ENCODE measurements at regions not wholly inside any gene's neighbourhood (a gene's known extent, or its start where the extent isn't known, plus 50 kb on each side); places are given as distances from the start of the nearest gene placed in this dataset.

DNA sequence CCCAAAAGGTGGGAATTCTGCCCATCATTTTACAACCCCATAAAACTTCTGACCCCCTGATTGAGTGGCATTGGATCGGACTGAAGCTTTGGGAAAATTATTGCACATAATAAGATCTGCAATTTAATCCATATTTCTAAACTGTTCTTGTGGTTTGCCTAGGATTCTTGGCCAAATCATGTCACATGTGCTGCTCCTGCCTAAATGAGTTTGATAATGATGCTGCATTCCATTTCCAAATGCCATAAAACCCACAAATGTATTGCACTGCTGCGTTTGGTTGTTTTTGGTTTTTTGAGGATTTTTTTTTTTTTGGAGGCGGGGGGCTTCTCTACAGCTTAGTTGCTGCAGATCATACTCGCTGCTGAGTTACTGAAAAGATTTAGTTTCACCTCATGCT is 153.6 kb downstream of the QDPR start:
- no peaks in the 10 kb centered on the region for H3K9me3 ChIP-seq (ENCODE audit: control insufficient read depth in 2 of 2, insufficient read depth in 1 of 2, low read length in 1 of 2)
- no peak overlapping the region for H3K27ac ChIP-seq (ENCODE audit: low read depth in 1 of 2, low read length in 1 of 2)
- no peaks in the 10 kb centered on the region for H3K36me3 ChIP-seq (ENCODE audit: control insufficient read depth in 2 of 2, insufficient read depth in 2 of 2, low read length in 1 of 2)
- no peaks in the 10 kb centered on the region for H3K27me3 ChIP-seq (ENCODE audit: control insufficient read depth in 2 of 2, insufficient read depth in 1 of 2, low read length in 1 of 2)
- no peak overlapping the region for H3K4me3 ChIP-seq (ENCODE audit: low read length in 2 of 2)
- no peaks in the 10 kb centered on the region for H3K4me1 ChIP-seq (ENCODE audit: control insufficient read depth in 2 of 2, insufficient read depth in 2 of 2, low read length in 2 of 2)
- no peak for DNase-seq (ENCODE audit: low read depth in 6 of 9, low spot score in 9 of 9)
- 95% methylated on average over 4 of the region's 4 CpGs for WGBS

DNA sequence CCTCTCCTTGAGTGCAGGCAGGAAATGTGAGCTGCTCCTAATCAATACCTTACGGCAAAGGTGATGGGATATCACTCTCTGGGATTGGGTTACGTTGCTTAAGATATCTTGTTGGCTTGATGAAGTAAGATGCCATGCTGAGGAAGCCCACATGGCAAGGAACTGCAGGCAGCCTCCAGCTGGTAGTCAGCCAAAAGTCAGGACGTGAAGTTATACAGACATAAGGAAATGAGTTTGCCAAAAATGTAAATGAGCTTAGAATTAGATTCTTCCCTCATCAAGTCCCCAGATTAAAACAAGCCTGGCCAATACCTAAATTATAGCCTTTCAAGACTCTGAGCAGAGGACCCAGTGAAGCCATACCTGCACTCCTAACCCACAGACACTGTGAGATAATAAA is 155.0 kb downstream of the QDPR start:
- WGBS = 62% methylated on average over 3 of the region's 3 CpGs
- no peaks in the 10 kb centered on the region for H3K36me3 ChIP-seq (ENCODE audit: control insufficient read depth in 2 of 2, insufficient read depth in 2 of 2, low read length in 1 of 2)
- H3K27ac ChIP-seq (ENCODE audit: low read depth in 1 of 2, low read length in 1 of 2) = no peak overlapping the region
- H3K4me3 ChIP-seq (ENCODE audit: low read length in 2 of 2) = no peak overlapping the region
- no peaks in the 10 kb centered on the region for H3K4me1 ChIP-seq (ENCODE audit: control insufficient read depth in 2 of 2, insufficient read depth in 2 of 2, low read length in 2 of 2)
- no peak for DNase-seq (ENCODE audit: low read depth in 6 of 9, low spot score in 9 of 9)
- no peaks in the 10 kb centered on the region for H3K9me3 ChIP-seq (ENCODE audit: control insufficient read depth in 2 of 2, insufficient read depth in 1 of 2, low read length in 1 of 2)
- no peaks in the 10 kb centered on the region for H3K27me3 ChIP-seq (ENCODE audit: control insufficient read depth in 2 of 2, insufficient read depth in 1 of 2, low read length in 1 of 2)

DNA sequence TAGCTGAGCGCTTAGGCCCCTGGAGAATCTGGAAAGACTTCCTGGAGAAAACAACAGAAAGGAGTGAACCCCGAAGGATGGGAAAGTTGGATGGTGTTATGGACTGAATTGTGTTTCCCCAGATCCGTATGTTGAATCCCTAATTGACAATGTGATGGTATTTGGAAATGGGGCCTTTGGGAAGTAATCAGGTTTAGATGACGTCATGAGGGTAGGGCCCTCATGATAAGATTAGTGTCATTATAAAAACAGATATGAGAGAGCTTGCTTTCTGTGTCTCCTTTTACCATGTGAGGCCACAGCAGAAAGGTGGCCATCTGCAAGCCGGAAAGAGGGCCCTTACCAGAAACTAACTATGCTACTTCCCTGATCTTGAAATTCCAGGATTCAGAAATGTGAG is 159.5 kb downstream of the QDPR start:
- Histone ChIP-seq H3K4me3 (ENCODE audit: low read length in 2 of 2) (no peak overlapping the region), H3K9me3 (ENCODE audit: control insufficient read depth in 2 of 2, insufficient read depth in 1 of 2, low read length in 1 of 2) (no peaks in the 10 kb centered on the region)
- WGBS = 94% methylated on average over 5 of the region's 5 CpGs

DNA sequence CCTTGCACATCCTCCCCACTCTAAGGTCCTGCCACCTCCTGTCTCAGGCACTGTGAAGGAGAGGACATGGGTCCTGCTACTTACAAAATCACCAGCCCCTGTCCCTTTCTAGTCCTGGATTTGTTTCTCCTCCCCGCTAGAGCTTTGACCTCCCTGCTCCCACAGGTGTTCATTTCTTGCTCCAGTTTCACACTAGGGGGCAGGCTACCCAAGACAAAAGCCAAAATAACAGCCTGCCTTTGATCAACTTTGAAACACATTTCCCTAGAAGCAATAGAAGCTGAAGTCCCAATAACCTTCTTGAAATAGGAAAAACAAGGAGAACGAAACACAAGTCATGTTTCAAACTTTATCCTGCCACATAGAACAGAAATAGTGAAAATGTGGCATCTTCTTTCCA is 164.4 kb downstream of the QDPR start:
- H3K9me3 ChIP-seq (ENCODE audit: control insufficient read depth in 2 of 2, insufficient read depth in 1 of 2, low read length in 1 of 2) = no peaks in the 10 kb centered on the region
- no peaks in the 10 kb centered on the region for H3K27me3 ChIP-seq (ENCODE audit: control insufficient read depth in 2 of 2, insufficient read depth in 1 of 2, low read length in 1 of 2)
- 72% methylated on average over 2 of the region's 2 CpGs for WGBS
- peak in 7 of 9 donors; percentile 28 to 69 (median 38) for DNase-seq (ENCODE audit: low read depth in 6 of 9, low spot score in 9 of 9)
- no peak overlapping the region for H3K27ac ChIP-seq (ENCODE audit: low read depth in 1 of 2, low read length in 1 of 2)
- H3K4me1 ChIP-seq (ENCODE audit: control insufficient read depth in 2 of 2, insufficient read depth in 2 of 2, low read length in 2 of 2) = no peaks in the 10 kb centered on the region
- H3K36me3 ChIP-seq (ENCODE audit: control insufficient read depth in 2 of 2, insufficient read depth in 2 of 2, low read length in 1 of 2) = no peaks in the 10 kb centered on the region
- H3K4me3 ChIP-seq (ENCODE audit: low read length in 2 of 2) = no peak overlapping the region

More for the DNA sequence above, 159.5 kb downstream of the QDPR start:
- H3K36me3 ChIP-seq (ENCODE audit: control insufficient read depth in 2 of 2, insufficient read depth in 2 of 2, low read length in 1 of 2) = no peaks in the 10 kb centered on the region
- no peak overlapping the region for H3K27ac ChIP-seq (ENCODE audit: low read depth in 1 of 2, low read length in 1 of 2)
- no peaks in the 10 kb centered on the region for H3K27me3 ChIP-seq (ENCODE audit: control insufficient read depth in 2 of 2, insufficient read depth in 1 of 2, low read length in 1 of 2)
- no peaks in the 10 kb centered on the region for H3K4me1 ChIP-seq (ENCODE audit: control insufficient read depth in 2 of 2, insufficient read depth in 2 of 2, low read length in 2 of 2)
- no peak for DNase-seq (ENCODE audit: low read depth in 6 of 9, low spot score in 9 of 9)

DNA sequence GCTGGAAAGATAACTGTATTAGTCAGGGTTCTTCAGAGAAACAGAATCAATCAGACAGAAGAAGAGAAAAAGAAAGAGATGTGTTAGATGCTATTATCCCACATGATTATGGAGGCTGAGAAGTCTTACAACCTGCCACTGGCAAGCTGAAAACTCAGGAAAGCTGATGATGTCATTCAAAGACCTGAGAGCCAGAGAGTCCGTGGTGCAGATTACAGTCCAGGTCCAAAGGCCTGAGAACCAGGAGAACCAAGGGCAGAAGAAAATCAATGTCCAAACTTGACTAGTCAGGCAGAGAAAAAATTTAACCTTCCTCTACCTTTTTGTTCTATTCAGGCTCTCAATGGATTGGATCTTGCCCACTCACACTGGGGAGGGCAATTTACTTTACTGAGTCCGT is 172.5 kb downstream of the QDPR start:
- no peaks in the 10 kb centered on the region for H3K9me3 ChIP-seq (ENCODE audit: control insufficient read depth in 2 of 2, insufficient read depth in 1 of 2, low read length in 1 of 2)
- H3K4me1 ChIP-seq (ENCODE audit: control insufficient read depth in 2 of 2, insufficient read depth in 2 of 2, low read length in 2 of 2) = peaks cover 3 to 19% of the 10 kb centered on the region in 2 donors
- no peaks in the 10 kb centered on the region for H3K36me3 ChIP-seq (ENCODE audit: control insufficient read depth in 2 of 2, insufficient read depth in 2 of 2, low read length in 1 of 2)
- no peak for DNase-seq (ENCODE audit: low read depth in 6 of 9, low spot score in 9 of 9)
- H3K27me3 ChIP-seq (ENCODE audit: control insufficient read depth in 2 of 2, insufficient read depth in 1 of 2, low read length in 1 of 2) = no peaks in the 10 kb centered on the region
- WGBS = 97% methylated on average over 2 of the region's 2 CpGs
- H3K27ac ChIP-seq (ENCODE audit: low read depth in 1 of 2, low read length in 1 of 2) = no peak overlapping the region
- no peak overlapping the region for H3K4me3 ChIP-seq (ENCODE audit: low read length in 2 of 2)

DNA sequence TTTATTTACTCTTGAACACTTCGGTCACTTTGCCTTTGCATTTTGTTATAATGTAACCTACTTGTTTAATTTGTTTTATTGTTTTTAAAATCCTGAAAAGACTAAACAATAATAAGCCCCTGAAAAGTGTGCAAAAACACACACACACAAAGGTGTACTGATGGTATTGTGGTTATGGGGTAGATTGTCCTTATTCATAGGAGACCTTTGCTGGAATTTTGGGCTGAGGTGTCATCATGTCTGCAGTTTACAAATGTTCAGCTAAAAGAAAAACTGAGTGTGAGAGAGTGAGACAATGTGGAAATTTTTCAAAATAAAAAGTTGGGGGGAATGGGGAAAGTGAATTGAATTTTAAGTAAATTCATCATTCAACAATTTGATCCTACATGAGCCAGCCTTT is 174.9 kb downstream of the QDPR start:
- no peak for DNase-seq (ENCODE audit: low read depth in 6 of 9, low spot score in 9 of 9)
- H3K4me3 ChIP-seq (ENCODE audit: low read length in 2 of 2) = no peak overlapping the region
- no peaks in the 10 kb centered on the region for H3K36me3 ChIP-seq (ENCODE audit: control insufficient read depth in 2 of 2, insufficient read depth in 2 of 2, low read length in 1 of 2)
- peak overlapping the region; percentile 2 to 69 for H3K27ac ChIP-seq (ENCODE audit: low read depth in 1 of 2, low read length in 1 of 2)
- WGBS = 64% methylated on average over 1 of the region's 1 CpG
- no peaks in the 10 kb centered on the region for H3K9me3 ChIP-seq (ENCODE audit: control insufficient read depth in 2 of 2, insufficient read depth in 1 of 2, low read length in 1 of 2)
- H3K4me1 ChIP-seq (ENCODE audit: control insufficient read depth in 2 of 2, insufficient read depth in 2 of 2, low read length in 2 of 2) = peaks cover 3 to 19% of the 10 kb centered on the region in 2 donors
- H3K27me3 ChIP-seq (ENCODE audit: control insufficient read depth in 2 of 2, insufficient read depth in 1 of 2, low read length in 1 of 2) = no peaks in the 10 kb centered on the region

DNA sequence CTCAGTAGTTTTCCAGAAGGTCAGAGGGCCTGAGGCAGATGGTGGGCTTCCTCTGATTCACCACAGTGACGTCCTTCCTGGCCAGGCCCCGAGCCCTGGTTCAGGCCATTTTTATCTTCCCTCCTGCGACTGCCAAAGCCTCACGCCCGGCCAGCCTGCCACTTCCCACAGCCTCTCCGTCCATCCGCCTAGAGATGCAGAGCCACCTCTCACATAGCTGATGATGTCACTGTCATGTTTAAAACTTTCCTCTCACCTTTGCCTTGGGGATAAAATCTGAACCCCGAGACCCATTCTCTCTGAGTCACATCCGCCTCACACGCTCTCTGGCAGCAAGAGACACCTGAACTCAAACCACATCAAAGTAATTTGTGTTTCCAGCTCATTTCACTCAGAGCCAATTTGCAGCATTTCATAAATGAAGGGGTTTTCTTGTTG is 175.3 kb downstream of the QDPR start:
- H3K4me1 ChIP-seq (ENCODE audit: control insufficient read depth in 2 of 2, insufficient read depth in 2 of 2, low read length in 2 of 2) = peaks cover 3 to 19% of the 10 kb centered on the region in 2 donors
- no peak overlapping the region for H3K4me3 ChIP-seq (ENCODE audit: low read length in 2 of 2)
- H3K36me3 ChIP-seq (ENCODE audit: control insufficient read depth in 2 of 2, insufficient read depth in 2 of 2, low read length in 1 of 2) = no peaks in the 10 kb centered on the region
- DNase-seq (ENCODE audit: low read depth in 6 of 9, low spot score in 9 of 9) = peak; percentile 42 to 92 (median 78)
- WGBS = 52% methylated on average over 10 of the region's 10 CpGs
- peak overlapping the region; percentile 2 to 62 for H3K27ac ChIP-seq (ENCODE audit: low read depth in 1 of 2, low read length in 1 of 2)
- no peaks in the 10 kb centered on the region for H3K9me3 ChIP-seq (ENCODE audit: control insufficient read depth in 2 of 2, insufficient read depth in 1 of 2, low read length in 1 of 2)
- no peaks in the 10 kb centered on the region for H3K27me3 ChIP-seq (ENCODE audit: control insufficient read depth in 2 of 2, insufficient read depth in 1 of 2, low read length in 1 of 2)

DNA sequence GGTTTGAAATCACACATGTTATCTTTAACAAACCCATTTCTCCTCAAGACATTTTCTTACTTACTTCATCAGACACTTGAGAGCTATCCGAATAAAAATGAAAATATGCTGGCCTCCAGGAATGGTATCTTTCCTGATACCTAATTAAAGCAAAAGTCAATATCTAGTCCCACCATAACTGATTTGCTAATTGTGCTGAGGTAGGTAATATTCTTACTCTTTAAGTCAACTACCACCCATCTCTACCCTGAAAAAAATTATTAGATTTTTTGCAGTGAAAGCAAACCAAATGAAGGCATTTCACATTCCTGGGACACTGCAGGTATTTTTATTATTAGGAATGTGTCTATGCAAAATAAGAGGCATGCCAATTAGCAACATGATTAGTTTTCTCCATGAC is 175.8 kb downstream of the QDPR start:
- Histone ChIP-seq H3K9me3 (ENCODE audit: control insufficient read depth in 2 of 2, insufficient read depth in 1 of 2, low read length in 1 of 2) (no peaks in the 10 kb centered on the region), H3K27me3 (ENCODE audit: control insufficient read depth in 2 of 2, insufficient read depth in 1 of 2, low read length in 1 of 2) (no peaks in the 10 kb centered on the region), H3K36me3 (ENCODE audit: control insufficient read depth in 2 of 2, insufficient read depth in 2 of 2, low read length in 1 of 2) (no peaks in the 10 kb centered on the region), H3K4me3 (ENCODE audit: low read length in 2 of 2) (no peak overlapping the region), H3K4me1 (ENCODE audit: control insufficient read depth in 2 of 2, insufficient read depth in 2 of 2, low read length in 2 of 2) (peaks cover 3 to 19% of the 10 kb centered on the region in 2 donors), H3K27ac (ENCODE audit: low read depth in 1 of 2, low read length in 1 of 2) (peak overlapping the region in 1 of 2 donors; percentile 2)
- DNase-seq (ENCODE audit: low read depth in 6 of 9, low spot score in 9 of 9) = no peak
- 88% methylated on average over 1 of the region's 1 CpG for WGBS

DNA sequence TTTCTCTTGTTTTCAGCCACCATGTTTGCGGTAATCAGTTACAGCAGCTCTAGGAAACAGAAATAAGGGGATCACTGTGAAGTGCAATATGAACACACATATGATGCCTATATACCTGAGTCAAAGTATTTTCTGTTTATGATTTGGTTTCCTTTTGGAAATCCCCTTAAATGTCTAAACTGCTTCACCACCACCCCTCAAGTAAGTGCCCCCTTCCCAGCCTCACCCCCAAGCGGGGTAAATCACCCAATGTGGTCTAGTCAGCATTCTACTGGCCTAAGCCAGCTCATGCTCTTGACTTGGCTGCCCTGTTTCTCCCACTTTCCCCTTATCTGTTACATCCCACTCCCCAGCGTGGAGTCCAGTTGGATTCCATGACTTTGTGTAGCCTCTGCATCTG is 176.5 kb downstream of the QDPR start:
- DNase-seq (ENCODE audit: low read depth in 6 of 9, low spot score in 9 of 9) = no peak
- H3K27me3 ChIP-seq (ENCODE audit: control insufficient read depth in 2 of 2, insufficient read depth in 1 of 2, low read length in 1 of 2) = no peaks in the 10 kb centered on the region
- H3K36me3 ChIP-seq (ENCODE audit: control insufficient read depth in 2 of 2, insufficient read depth in 2 of 2, low read length in 1 of 2) = no peaks in the 10 kb centered on the region
- H3K4me1 ChIP-seq (ENCODE audit: control insufficient read depth in 2 of 2, insufficient read depth in 2 of 2, low read length in 2 of 2) = peaks cover 3 to 19% of the 10 kb centered on the region in 2 donors
- WGBS = 94% methylated on average over 3 of the region's 3 CpGs
- no peak overlapping the region for H3K27ac ChIP-seq (ENCODE audit: low read depth in 1 of 2, low read length in 1 of 2)
- H3K4me3 ChIP-seq (ENCODE audit: low read length in 2 of 2) = no peak overlapping the region
- H3K9me3 ChIP-seq (ENCODE audit: control insufficient read depth in 2 of 2, insufficient read depth in 1 of 2, low read length in 1 of 2) = no peaks in the 10 kb centered on the region

DNA sequence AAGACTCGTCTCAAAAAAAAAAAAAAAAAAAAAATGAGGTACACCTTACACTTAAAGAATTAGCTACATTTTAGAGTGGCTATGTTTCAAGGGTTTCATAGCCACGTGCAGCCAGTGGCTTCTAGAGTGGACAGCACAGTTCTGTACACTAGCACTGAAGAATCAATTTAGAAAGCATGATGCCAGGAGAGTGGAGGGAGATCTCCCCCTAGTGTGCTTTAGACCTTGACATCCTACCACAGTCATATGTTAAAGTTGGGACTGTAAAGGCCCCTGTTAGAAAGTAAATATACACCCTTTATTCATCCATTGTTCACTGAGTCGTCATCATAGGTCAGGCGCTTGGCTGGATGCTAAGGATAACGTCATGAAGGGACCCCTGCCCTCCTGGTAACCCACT is 179.4 kb downstream of the QDPR start:
- DNase-seq (ENCODE audit: low read depth in 6 of 9, low spot score in 9 of 9) = no peak
- no peak overlapping the region for H3K27ac ChIP-seq (ENCODE audit: low read depth in 1 of 2, low read length in 1 of 2)
- WGBS = 85% methylated on average over 5 of the region's 5 CpGs
- H3K4me1 ChIP-seq (ENCODE audit: control insufficient read depth in 2 of 2, insufficient read depth in 2 of 2, low read length in 2 of 2) = peaks cover 3 to 14% of the 10 kb centered on the region in 2 donors
- no peaks in the 10 kb centered on the region for H3K27me3 ChIP-seq (ENCODE audit: control insufficient read depth in 2 of 2, insufficient read depth in 1 of 2, low read length in 1 of 2)
- H3K36me3 ChIP-seq (ENCODE audit: control insufficient read depth in 2 of 2, insufficient read depth in 2 of 2, low read length in 1 of 2) = no peaks in the 10 kb centered on the region
- H3K9me3 ChIP-seq (ENCODE audit: control insufficient read depth in 2 of 2, insufficient read depth in 1 of 2, low read length in 1 of 2) = no peaks in the 10 kb centered on the region
- no peak overlapping the region for H3K4me3 ChIP-seq (ENCODE audit: low read length in 2 of 2)

Data from thymus (tissue), 11 donors.